ENCODE measurements at regions not wholly inside any gene's neighbourhood (a gene's known extent, or its start where the extent isn't known, plus 50 kb on each side); places are given as distances from the start of the nearest gene placed in this dataset.

DNA sequence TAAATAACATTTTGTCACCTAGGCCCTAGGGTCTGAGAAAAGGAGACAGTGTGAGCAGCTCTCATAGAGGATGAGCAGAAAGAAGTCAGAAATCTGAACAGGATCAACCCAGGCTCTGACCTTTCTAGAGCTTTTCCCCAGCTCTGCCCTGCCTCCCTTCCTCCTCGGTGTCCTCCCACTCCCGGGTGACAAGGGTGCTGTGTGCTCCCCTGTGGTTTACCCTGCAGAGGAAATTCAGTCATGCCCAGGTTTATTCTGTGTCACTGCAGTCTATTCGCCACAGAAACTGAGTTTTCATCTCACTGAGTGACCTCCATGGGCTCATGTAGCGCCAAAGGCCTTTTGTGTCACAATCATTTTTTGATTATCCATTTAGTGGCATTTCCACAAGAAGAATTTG, 76.6 kb downstream of the IL12A start:
- Histone ChIP-seq H3K4me3 (ENCODE audit: low read length) (no peak overlapping the region), H3K4me1 (ENCODE audit: control insufficient read depth, insufficient read depth, low read length) (no peaks in the 10 kb centered on the region), H3K27ac (ENCODE audit: low read length) (no peak overlapping the region), H3K27me3 (ENCODE audit: control insufficient read depth, insufficient read depth, low read length) (peaks cover 3% of the 10 kb centered on the region), H3K9me3 (ENCODE audit: control insufficient read depth, low read depth, low read length) (peaks cover 5% of the 10 kb centered on the region), H3K36me3 (ENCODE audit: control insufficient read depth, insufficient read depth, low read length) (no peaks in the 10 kb centered on the region)
- no peak for DNase-seq
- 100% methylated on average over 1 of the region's 4 CpGs for WGBS (ENCODE audit: insufficient coverage, low lambda C conversion rate)

- Histone ChIP-seq H3K27me3 (ENCODE audit: control insufficient read depth, insufficient read depth, low read length) (peaks cover 3% of the 10 kb centered on the region), H3K36me3 (ENCODE audit: control insufficient read depth, insufficient read depth, low read length) (no peaks in the 10 kb centered on the region), H3K9me3 (ENCODE audit: control insufficient read depth, low read depth, low read length) (peaks cover under 1% of the 10 kb centered on the region), H3K4me3 (ENCODE audit: low read length) (no peak overlapping the region), H3K27ac (ENCODE audit: low read length) (no peak overlapping the region), H3K4me1 (ENCODE audit: control insufficient read depth, insufficient read depth, low read length) (no peaks in the 10 kb centered on the region)
- DNase-seq, result no peak
- no CpG with 5 or more reads among the region's 4 CpGs for WGBS (ENCODE audit: insufficient coverage, low lambda C conversion rate)
These were observed 77.2 kb downstream of the IL12A start for GRCh38 chr3:160065786-160066185.

DNA sequence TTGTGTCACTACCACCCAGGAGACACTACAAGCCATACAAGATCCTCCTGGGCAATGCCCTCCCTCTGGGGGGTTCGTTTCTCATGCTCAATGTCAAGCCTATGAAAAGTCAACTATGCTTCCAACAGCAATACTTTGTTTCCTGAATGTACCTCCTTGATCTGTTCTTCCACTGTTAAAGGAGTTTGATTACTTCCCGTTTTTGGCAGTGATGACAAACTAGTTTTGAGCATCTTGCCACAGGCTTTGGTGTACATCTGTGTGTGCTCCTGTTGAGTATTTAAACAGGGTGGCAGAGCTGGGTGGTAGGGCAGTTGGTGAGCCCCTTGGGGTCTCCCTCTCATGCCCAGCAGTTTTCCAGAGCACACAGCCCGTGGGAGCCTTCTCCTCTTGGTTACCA, 81.4 kb downstream of the IL12A start:
- Histone ChIP-seq H3K27ac (ENCODE audit: low read length) (no peak overlapping the region), H3K4me1 (ENCODE audit: control insufficient read depth, insufficient read depth, low read length) (no peaks in the 10 kb centered on the region), H3K27me3 (ENCODE audit: control insufficient read depth, insufficient read depth, low read length) (peaks cover 7% of the 10 kb centered on the region)

DNA sequence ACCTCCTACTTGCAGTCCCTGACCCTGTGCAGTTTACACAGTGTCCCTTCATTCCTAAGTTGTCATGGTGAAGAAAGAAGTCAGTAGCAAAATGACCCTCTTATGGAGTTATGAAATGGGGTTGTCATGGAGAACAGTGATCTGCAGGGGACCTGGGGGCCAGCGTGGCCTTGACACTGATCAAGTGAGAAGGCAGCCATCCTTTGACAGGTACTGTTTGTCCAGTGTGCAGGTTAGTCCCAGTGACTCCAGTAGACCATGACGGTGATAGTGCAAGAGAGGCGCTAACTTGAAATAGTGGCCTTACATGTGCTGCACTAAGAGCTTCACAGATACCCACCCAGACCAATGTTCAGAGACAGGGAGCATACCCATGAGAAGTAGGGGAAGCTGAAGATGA, 87.9 kb downstream of the IL12A start:
- Histone ChIP-seq H3K9me3 (ENCODE audit: control insufficient read depth, low read depth, low read length) (no peaks in the 10 kb centered on the region), H3K27me3 (ENCODE audit: control insufficient read depth, insufficient read depth, low read length) (peaks cover under 1% of the 10 kb centered on the region), H3K27ac (ENCODE audit: low read length) (no peak overlapping the region), H3K4me1 (ENCODE audit: control insufficient read depth, insufficient read depth, low read length) (no peaks in the 10 kb centered on the region), H3K36me3 (ENCODE audit: control insufficient read depth, insufficient read depth, low read length) (no peaks in the 10 kb centered on the region), H3K4me3 (ENCODE audit: low read length) (no peak overlapping the region)
- DNase-seq, result no peak
- no CpG with 5 or more reads among the region's 3 CpGs for WGBS (ENCODE audit: insufficient coverage, low lambda C conversion rate)

More for the DNA sequence above, 81.4 kb downstream of the IL12A start:
- Histone ChIP-seq H3K36me3 (ENCODE audit: control insufficient read depth, insufficient read depth, low read length) (no peaks in the 10 kb centered on the region), H3K9me3 (ENCODE audit: control insufficient read depth, low read depth, low read length) (no peaks in the 10 kb centered on the region), H3K4me3 (ENCODE audit: low read length) (no peak overlapping the region)
- no peak for DNase-seq
- WGBS (ENCODE audit: insufficient coverage, low lambda C conversion rate), result no CpG with 5 or more reads among the region's 3 CpGs

- no peak overlapping the region for H3K4me3 ChIP-seq (ENCODE audit: low read length)
- whole genome bisulfite sequencing (ENCODE audit: insufficient coverage, low lambda C conversion rate), result 83% methylated on average over 2 of the region's 3 CpGs
- H3K9me3 ChIP-seq (ENCODE audit: control insufficient read depth, low read depth, low read length), result no peaks in the 10 kb centered on the region
- no peaks in the 10 kb centered on the region for H3K4me1 ChIP-seq (ENCODE audit: control insufficient read depth, insufficient read depth, low read length)
- H3K36me3 ChIP-seq (ENCODE audit: control insufficient read depth, insufficient read depth, low read length), result no peaks in the 10 kb centered on the region
- DNase-seq, result no peak
- no peak overlapping the region for H3K27ac ChIP-seq (ENCODE audit: low read length)
- H3K27me3 ChIP-seq (ENCODE audit: control insufficient read depth, insufficient read depth, low read length), result no peaks in the 10 kb centered on the region
These were observed 89.9 kb downstream of the IL12A start for GRCh38 chr3:160078533-160078932.

DNA sequence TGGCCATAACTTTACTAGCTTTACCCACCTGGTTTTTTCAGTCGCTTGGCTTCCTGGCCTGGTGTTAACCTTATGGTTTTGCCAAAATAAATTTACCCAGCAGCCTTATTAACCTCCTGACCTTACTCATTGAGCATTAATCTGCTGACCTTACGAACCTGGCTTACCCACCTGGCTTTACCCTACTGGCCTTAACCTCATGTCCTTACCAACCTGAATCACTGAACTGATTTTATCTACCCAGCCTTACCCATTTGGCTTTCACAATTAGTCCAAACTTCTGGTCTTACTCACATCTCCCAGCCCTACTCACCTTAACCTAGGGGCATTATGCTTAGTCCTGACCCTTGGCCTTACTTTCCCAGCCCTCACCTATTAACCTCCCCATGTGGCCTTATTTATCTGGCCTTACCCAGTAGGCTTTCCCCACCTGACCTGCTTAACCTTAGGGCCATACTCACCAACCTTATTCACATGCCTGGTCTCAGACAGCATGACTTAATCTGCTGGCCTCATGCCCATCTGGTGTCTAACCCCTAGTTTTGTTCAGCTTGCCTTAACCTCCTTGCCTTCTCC, 93.4 kb downstream of the IL12A start:
- no peak for DNase-seq
- WGBS (ENCODE audit: insufficient coverage, low lambda C conversion rate), result 83% methylated on average over 1 of the region's 2 CpGs
- no peaks in the 10 kb centered on the region for H3K27me3 ChIP-seq (ENCODE audit: control insufficient read depth, insufficient read depth, low read length)
- H3K27ac ChIP-seq (ENCODE audit: low read length), result no peak overlapping the region
- H3K4me1 ChIP-seq (ENCODE audit: control insufficient read depth, insufficient read depth, low read length), result no peaks in the 10 kb centered on the region
- no peaks in the 10 kb centered on the region for H3K36me3 ChIP-seq (ENCODE audit: control insufficient read depth, insufficient read depth, low read length)
- no peak overlapping the region for H3K4me3 ChIP-seq (ENCODE audit: low read length)
- no peaks in the 10 kb centered on the region for H3K9me3 ChIP-seq (ENCODE audit: control insufficient read depth, low read depth, low read length)

DNA sequence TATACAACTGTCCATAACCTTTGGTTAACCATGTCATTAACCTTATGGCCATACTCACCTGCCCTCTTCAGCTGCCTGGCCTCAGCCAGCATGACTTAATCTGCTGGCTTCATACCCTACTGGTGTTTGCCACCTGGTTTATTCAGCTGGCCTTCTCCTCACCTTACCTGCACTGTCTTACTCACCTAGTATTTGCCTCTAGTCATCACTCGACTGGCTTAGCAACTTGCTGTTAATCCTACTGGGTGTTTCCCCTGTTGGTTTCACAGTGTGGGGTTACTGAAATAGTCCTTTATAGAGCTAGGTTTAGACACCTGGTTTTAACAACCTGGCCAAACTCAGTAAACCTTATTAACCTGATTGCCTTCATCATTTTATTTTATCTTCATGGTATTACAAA, 96.4 kb downstream of the IL12A start:
- H3K27me3 ChIP-seq (ENCODE audit: control insufficient read depth, insufficient read depth, low read length), result no peaks in the 10 kb centered on the region
- DNase-seq, result no peak
- H3K36me3 ChIP-seq (ENCODE audit: control insufficient read depth, insufficient read depth, low read length), result no peaks in the 10 kb centered on the region
- WGBS (ENCODE audit: insufficient coverage, low lambda C conversion rate), result no CpG with 5 or more reads among the region's 1 CpG
- no peak overlapping the region for H3K4me3 ChIP-seq (ENCODE audit: low read length)
- no peak overlapping the region for H3K27ac ChIP-seq (ENCODE audit: low read length)
- no peaks in the 10 kb centered on the region for H3K4me1 ChIP-seq (ENCODE audit: control insufficient read depth, insufficient read depth, low read length)
- no peaks in the 10 kb centered on the region for H3K9me3 ChIP-seq (ENCODE audit: control insufficient read depth, low read depth, low read length)

DNA sequence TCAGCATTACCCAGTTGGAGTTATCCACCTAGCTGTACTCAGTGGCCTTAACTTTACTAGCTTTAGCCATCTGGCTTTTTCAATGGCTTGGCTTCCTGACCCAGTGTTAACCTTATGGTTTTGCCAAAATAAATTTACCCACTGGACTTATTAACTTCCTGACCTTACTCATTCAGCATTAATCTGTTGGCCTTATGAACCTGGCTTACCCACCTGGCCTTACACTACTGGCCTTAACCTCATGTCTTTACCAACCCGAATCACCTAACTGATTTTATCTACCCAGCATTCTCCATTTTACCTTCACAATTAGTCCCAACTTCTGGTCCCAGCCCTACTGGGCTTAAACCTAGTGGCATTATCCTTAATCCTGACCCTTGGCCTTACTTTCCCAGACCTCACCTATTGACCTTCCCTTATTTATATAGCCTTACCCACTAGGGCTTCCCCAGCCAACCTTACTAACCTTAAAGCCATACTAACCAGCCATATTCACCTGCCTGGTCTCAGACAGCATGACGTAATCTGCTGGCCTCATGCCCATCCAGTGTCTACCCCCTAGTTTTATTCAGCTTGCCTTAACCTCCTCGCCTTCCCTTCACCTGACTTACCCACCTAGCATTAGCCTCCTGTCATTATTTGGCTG, 100.0 kb downstream of the IL12A start:
- no peak for DNase-seq
- no peaks in the 10 kb centered on the region for H3K9me3 ChIP-seq (ENCODE audit: control insufficient read depth, low read depth, low read length)
- no peaks in the 10 kb centered on the region for H3K27me3 ChIP-seq (ENCODE audit: control insufficient read depth, insufficient read depth, low read length)
- no peaks in the 10 kb centered on the region for H3K4me1 ChIP-seq (ENCODE audit: control insufficient read depth, insufficient read depth, low read length)
- no peaks in the 10 kb centered on the region for H3K36me3 ChIP-seq (ENCODE audit: control insufficient read depth, insufficient read depth, low read length)
- H3K4me3 ChIP-seq (ENCODE audit: low read length), result no peak overlapping the region
- 100% methylated on average over 2 of the region's 3 CpGs for WGBS (ENCODE audit: insufficient coverage, low lambda C conversion rate)
- no peak overlapping the region for H3K27ac ChIP-seq (ENCODE audit: low read length)

- no peaks in the 10 kb centered on the region for H3K4me1 ChIP-seq (ENCODE audit: control insufficient read depth, insufficient read depth, low read length)
These were observed 102.0 kb downstream of the IL12A start for GRCh38 chr3:160090653-160091052.

DNA sequence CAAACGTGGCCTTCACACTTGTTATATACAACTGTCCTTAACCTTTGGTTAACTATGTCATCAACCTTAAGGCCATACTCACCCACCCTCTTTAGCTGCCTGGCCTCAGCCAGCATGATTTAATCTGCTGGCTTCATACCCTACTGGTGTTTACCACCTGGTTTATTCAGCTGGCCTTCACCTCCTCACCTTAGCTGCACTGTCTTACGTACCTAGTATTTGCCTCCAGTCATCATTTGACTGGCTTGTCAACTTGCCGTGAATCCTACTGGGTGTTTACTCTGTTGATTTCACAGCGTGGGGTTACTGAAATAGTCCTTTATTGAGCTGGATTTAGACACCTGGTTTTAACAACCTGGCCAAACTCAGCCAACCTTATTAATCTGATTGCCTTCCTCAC, 102.8 kb downstream of the IL12A start:
- Histone ChIP-seq H3K9me3 (ENCODE audit: control insufficient read depth, low read depth, low read length) (no peaks in the 10 kb centered on the region), H3K36me3 (ENCODE audit: control insufficient read depth, insufficient read depth, low read length) (no peaks in the 10 kb centered on the region), H3K4me3 (ENCODE audit: low read length) (no peak overlapping the region), H3K27me3 (ENCODE audit: control insufficient read depth, insufficient read depth, low read length) (no peaks in the 10 kb centered on the region), H3K27ac (ENCODE audit: low read length) (no peak overlapping the region), H3K4me1 (ENCODE audit: control insufficient read depth, insufficient read depth, low read length) (no peaks in the 10 kb centered on the region)
- DNase-seq, result no peak
- 60% methylated on average over 1 of the region's 4 CpGs for WGBS (ENCODE audit: insufficient coverage, low lambda C conversion rate)

More at GRCh38 chr3:160090653-160091052, 102.0 kb downstream of the IL12A start:
- no peaks in the 10 kb centered on the region for H3K36me3 ChIP-seq (ENCODE audit: control insufficient read depth, insufficient read depth, low read length)
- H3K27me3 ChIP-seq (ENCODE audit: control insufficient read depth, insufficient read depth, low read length), result no peaks in the 10 kb centered on the region
- no peak for DNase-seq
- no peaks in the 10 kb centered on the region for H3K9me3 ChIP-seq (ENCODE audit: control insufficient read depth, low read depth, low read length)
- H3K4me3 ChIP-seq (ENCODE audit: low read length), result no peak overlapping the region
- 100% methylated on average over 1 of the region's 4 CpGs for WGBS (ENCODE audit: insufficient coverage, low lambda C conversion rate)
- H3K27ac ChIP-seq (ENCODE audit: low read length), result no peak overlapping the region

DNA sequence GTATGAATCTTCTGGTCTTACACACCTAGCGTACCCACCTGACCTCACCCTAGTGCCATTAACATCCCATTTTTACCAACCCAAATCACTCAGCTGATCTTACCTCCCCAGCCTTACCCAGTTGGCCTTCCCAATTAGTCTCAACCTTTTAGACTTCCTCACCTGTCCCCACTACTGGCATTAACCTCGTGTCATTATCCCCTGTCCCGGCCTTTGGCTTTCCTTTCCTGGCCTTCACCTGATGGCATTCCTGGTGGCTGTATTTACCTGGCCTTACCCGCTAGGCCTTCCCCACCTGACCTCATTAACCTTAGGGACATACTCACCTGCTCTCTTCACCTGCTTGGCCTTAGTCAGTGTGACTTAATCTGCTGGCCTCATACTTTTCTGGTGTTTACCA, 104.1 kb downstream of the IL12A start:
- 96% methylated on average over 3 of the region's 4 CpGs for WGBS (ENCODE audit: insufficient coverage, low lambda C conversion rate)
- H3K9me3 ChIP-seq (ENCODE audit: control insufficient read depth, low read depth, low read length), result no peaks in the 10 kb centered on the region
- H3K27me3 ChIP-seq (ENCODE audit: control insufficient read depth, insufficient read depth, low read length), result no peaks in the 10 kb centered on the region
- no peak for DNase-seq
- no peaks in the 10 kb centered on the region for H3K36me3 ChIP-seq (ENCODE audit: control insufficient read depth, insufficient read depth, low read length)
- H3K4me3 ChIP-seq (ENCODE audit: low read length), result no peak overlapping the region
- H3K27ac ChIP-seq (ENCODE audit: low read length), result no peak overlapping the region
- no peaks in the 10 kb centered on the region for H3K4me1 ChIP-seq (ENCODE audit: control insufficient read depth, insufficient read depth, low read length)
